BE2C (cell line): ENCODE measurements at regions not wholly inside any gene's neighbourhood (a gene's known extent, or its start where the extent isn't known, plus 50 kb on each side); places are given as distances from the start of the nearest gene placed in this dataset.

Experiments
- DNase-seq: peaks from one replicate; pipeline ENCODE4 v3.0.0-alpha.2; 2020
- H3K27me3 ChIP-seq: fragments of 250-450 bp; sonication (Bioruptor Pico); 2 replicates; pipeline ENCODE4 v1.5.1; 2020; ENCODE audit warnings: mild to moderate bottlenecking
- H3K36me3 ChIP-seq: fragments of 250-450 bp; sonication (Bioruptor Pico); 2 replicates; pipeline ENCODE4 v1.5.1; 2020; ENCODE audit warnings: mild to moderate bottlenecking
- H3K4me1 ChIP-seq: fragments of 250-450 bp; sonication (Bioruptor Pico); 2 replicates; pipeline ENCODE4 v1.5.1; 2020
- H3K4me3 ChIP-seq: 2 replicates; pipeline ENCODE4 v1.5.1; 2011; ENCODE audit warnings: low read depth, low read length
- H3K9me3 ChIP-seq: fragments of 250-450 bp; sonication (Bioruptor Pico); 2 replicates; pipeline ENCODE4 v1.5.1; 2020
- CTCF ChIP-seq: IDR thresholded peaks from 2 replicates; pipeline ENCODE4 v1.5.1; 2012; ENCODE audit warnings: mild to moderate bottlenecking, low read depth, low read length

GRCh38 chr2:164127971-164128527, 392.2 kb upstream of the FIGN start:
- no peak for TF ChIP-seq CTCF
- Histone ChIP-seq H3K27me3 (no peaks in the 10 kb centered on the region), H3K4me3 (no peak overlapping the region), H3K36me3 (no peaks in the 10 kb centered on the region), H3K4me1 (no peaks in the 10 kb centered on the region), H3K9me3 (no peaks in the 10 kb centered on the region)
- DNase-seq = no peak

- no peaks in the 10 kb centered on the region for H3K9me3 ChIP-seq
- TF ChIP-seq CTCF = no peak
- no peaks in the 10 kb centered on the region for H3K27me3 ChIP-seq
- no peak for DNase-seq
- H3K4me3 ChIP-seq = no peak overlapping the region
- H3K4me1 ChIP-seq = no peaks in the 10 kb centered on the region
- no peaks in the 10 kb centered on the region for H3K36me3 ChIP-seq
These were observed 391.3 kb upstream of the FIGN start for GRCh38 chr2:164126960-164127660.

- no peaks in the 10 kb centered on the region for H3K9me3 ChIP-seq
- DNase-seq = no peak
- H3K27me3 ChIP-seq = no peaks in the 10 kb centered on the region
- no peaks in the 10 kb centered on the region for H3K36me3 ChIP-seq
- no peak for TF ChIP-seq CTCF
- H3K4me3 ChIP-seq = no peak overlapping the region
- H3K4me1 ChIP-seq = no peaks in the 10 kb centered on the region
These were observed 380.0 kb upstream of the FIGN start for GRCh38 chr2:164115806-164116205.

- no peak for DNase-seq
- no peaks in the 10 kb centered on the region for H3K27me3 ChIP-seq
- H3K4me1 ChIP-seq = no peaks in the 10 kb centered on the region
- no peak for TF ChIP-seq CTCF
- no peaks in the 10 kb centered on the region for H3K36me3 ChIP-seq
- H3K9me3 ChIP-seq = no peaks in the 10 kb centered on the region
- H3K4me3 ChIP-seq = no peak overlapping the region
These were observed 379.1 kb upstream of the FIGN start for GRCh38 chr2:164114937-164115336.

- TF ChIP-seq CTCF = no peak
- H3K4me3 ChIP-seq = no peak overlapping the region
These were observed 376.3 kb upstream of the FIGN start for GRCh38 chr2:164112105-164112504.

GRCh38 chr2:164110515-164110914, 374.7 kb upstream of the FIGN start:
- Histone ChIP-seq H3K27me3 (no peaks in the 10 kb centered on the region), H3K36me3 (no peaks in the 10 kb centered on the region), H3K4me3 (no peak overlapping the region), H3K9me3 (no peaks in the 10 kb centered on the region), H3K4me1 (no peaks in the 10 kb centered on the region)
- no peak for DNase-seq
- TF ChIP-seq CTCF = no peak

More at GRCh38 chr2:164112105-164112504, 376.3 kb upstream of the FIGN start:
- DNase-seq = no peak
- no peaks in the 10 kb centered on the region for H3K9me3 ChIP-seq
- H3K4me1 ChIP-seq = no peaks in the 10 kb centered on the region
- no peaks in the 10 kb centered on the region for H3K36me3 ChIP-seq
- H3K27me3 ChIP-seq = no peaks in the 10 kb centered on the region
